ENCODE measurements at regions not wholly inside any gene's neighbourhood (a gene's known extent, or its start where the extent isn't known, plus 50 kb on each side); places are given as distances from the start of the nearest gene placed in this dataset.

DNA sequence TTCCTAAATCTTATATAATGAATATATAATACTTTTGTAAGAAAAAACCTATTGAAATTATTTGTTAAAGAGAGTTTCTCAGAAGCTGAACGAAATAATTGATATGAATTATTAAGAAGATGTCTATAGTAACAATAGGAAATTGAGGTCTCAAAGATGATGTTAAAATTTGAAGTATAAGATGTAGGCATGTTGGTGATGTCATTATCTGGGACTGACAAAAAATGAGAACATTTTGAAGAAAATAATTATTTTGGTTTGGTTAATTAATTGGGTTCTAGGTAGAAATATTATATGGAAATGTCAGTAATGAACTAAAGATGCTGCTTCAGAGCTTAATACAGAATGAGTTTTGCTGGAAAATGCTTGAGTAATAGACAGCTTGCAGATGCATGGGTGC is 501.4 kb upstream of the ST8SIA4 start:
- no peaks in the 10 kb centered on the region for H3K4me1 ChIP-seq (replicated peaks in 1 of 2; ENCODE audit: control insufficient read depth in 2 of 2, insufficient read depth in 2 of 2, low read length in 2 of 2)
- 0% methylated on average over 1 of the region's 1 CpG for WGBS (ENCODE audit: insufficient coverage, low coverage, missing lambda C conversion rate)
- no peaks in the 10 kb centered on the region for H3K9me3 ChIP-seq (replicated peaks; ENCODE audit: control insufficient read depth, insufficient read depth, low read depth, low read length)
- FAIRE-seq (no peak), ATAC-seq (no peak), DNase-seq (ENCODE audit: extremely low read depth in 1 of 4, low spot score in 3 of 4) (no peak)
- H3K27me3 ChIP-seq (ENCODE audit: control insufficient read depth in 2 of 2, insufficient read depth in 2 of 2, low read length in 2 of 2) = no peaks in the 10 kb centered on the region
- no peak overlapping the region for H3K4me3 ChIP-seq
- no peak overlapping the region for H3K9ac ChIP-seq (ENCODE audit: insufficient read depth in 1 of 2, low read depth in 2 of 2, low read length in 2 of 2)
- no peaks in the 10 kb centered on the region for H3K36me3 ChIP-seq (ENCODE audit: control insufficient read depth, insufficient read depth, low read length)
- CTCF ChIA-PET (ENCODE audit: low intra/inter-chr PET ratio) = interaction anchor here (0.6 kb wide), 1 partner anchor 9 kb away, joined by 3 read pairs; no protein-coding TSS in a partner anchor
- no peak overlapping the region for H3K27ac ChIP-seq (ENCODE audit: extremely low read depth, low read depth, low read length)
- intact Hi-C loops (cut with micrococcal nuclease) (no loop called here), in situ Hi-C loops (cut with MboI) (no loop called here)
- no peaks in the 10 kb centered on the region for H3K9me1 ChIP-seq (ENCODE audit: control insufficient read depth, insufficient read depth, low read length)
- H4K20me1 ChIP-seq (replicated peaks; ENCODE audit: control insufficient read depth, insufficient read depth, low read length) = no peaks in the 10 kb centered on the region
- no TSS peak for BruUV-seq (replicated peaks)
- POLR2A ChIA-PET = no interaction called here
- H3K79me2 ChIP-seq (ENCODE audit: control insufficient read depth, insufficient read depth, low read length) = no peaks in the 10 kb centered on the region
- TF ChIP-seq ZNF316 (IDR thresholded peaks at IDR 0.05) (no peak), MCM2 (IDR thresholded peaks at IDR 0.05; ENCODE audit: low read depth) (no peak), UBTF (IDR thresholded peaks at IDR 0.05; ENCODE audit: borderline replicate concordance in 1 of 2, low read depth in 2 of 2, low read length in 2 of 2) (no peak), RHOXF2B (CRISPR knock-in tag; conservative IDR thresholded peaks at IDR 0.05) (no peak), CREM (IDR thresholded peaks at IDR 0.05; ENCODE audit: low read depth) (no peak), ARID3B (CRISPR knock-in tag; IDR thresholded peaks at IDR 0.05; ENCODE audit: borderline replicate concordance) (no peak), XRCC4 (IDR thresholded peaks at IDR 0.05; ENCODE audit: extremely low read depth, insufficient read depth, insufficient read length) (no peak), PHF8 (IDR thresholded peaks at IDR 0.05; ENCODE audit: borderline replicate concordance, low read length) (no peak), ZSCAN32 (CRISPR knock-in tag; IDR thresholded peaks at IDR 0.05) (no peak), NR2F6 (CRISPR knock-in tag; IDR thresholded peaks at IDR 0.05) (no peak), SPI1 (IDR thresholded peaks at IDR 0.05; ENCODE audit: borderline replicate concordance, low read depth, low read length) (no peak), RBM39 (optimal IDR thresholded peaks at IDR 0.05; ENCODE audit: low read depth, low read length) (no peak), ZNF707 (CRISPR knock-in tag; conservative IDR thresholded peaks at IDR 0.05) (no peak), EP300 (IDR thresholded peaks at IDR 0.05; ENCODE audit: low read length) (no peak), GTF2A2 (tag; IDR thresholded peaks at IDR 0.05) (no peak)
- TF ChIP-seq, protein P1, sequence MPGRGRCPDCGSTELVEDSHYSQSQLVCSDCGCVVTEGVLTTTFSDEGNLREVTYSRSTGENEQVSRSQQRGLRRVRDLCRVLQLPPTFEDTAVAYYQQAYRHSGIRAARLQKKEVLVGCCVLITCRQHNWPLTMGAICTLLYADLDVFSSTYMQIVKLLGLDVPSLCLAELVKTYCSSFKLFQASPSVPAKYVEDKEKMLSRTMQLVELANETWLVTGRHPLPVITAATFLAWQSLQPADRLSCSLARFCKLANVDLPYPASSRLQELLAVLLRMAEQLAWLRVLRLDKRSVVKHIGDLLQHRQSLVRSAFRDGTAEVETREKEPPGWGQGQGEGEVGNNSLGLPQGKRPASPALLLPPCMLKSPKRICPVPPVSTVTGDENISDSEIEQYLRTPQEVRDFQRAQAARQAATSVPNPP (IDR thresholded peaks at IDR 0.05; ENCODE audit: borderline replicate concordance, insufficient read depth, insufficient read length) = no peak
- TF ChIP-seq, protein P2, sequence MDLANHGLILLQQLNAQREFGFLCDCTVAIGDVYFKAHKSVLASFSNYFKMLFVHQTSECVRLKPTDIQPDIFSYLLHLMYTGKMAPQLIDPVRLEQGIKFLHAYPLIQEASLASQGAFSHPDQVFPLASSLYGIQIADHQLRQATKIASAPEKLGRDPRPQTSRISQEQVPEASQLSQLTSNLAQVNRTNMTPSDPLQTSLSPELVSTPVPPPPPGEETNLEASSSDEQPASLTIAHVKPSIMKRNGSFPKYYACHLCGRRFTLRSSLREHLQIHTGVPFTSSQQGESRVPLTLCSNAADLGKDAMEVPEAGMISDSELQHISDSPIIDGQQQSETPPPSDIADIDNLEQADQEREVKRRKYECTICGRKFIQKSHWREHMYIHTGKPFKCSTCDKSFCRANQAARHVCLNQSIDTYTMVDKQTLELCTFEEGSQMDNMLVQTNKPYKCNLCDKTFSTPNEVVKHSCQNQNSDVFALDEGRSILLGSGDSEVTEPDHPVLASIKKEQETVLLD (IDR thresholded peaks at IDR 0.05) = no peak
- no peak overlapping the region for H2AFZ ChIP-seq (ENCODE audit: low read depth, low read length)
- H3K4me2 ChIP-seq (ENCODE audit: insufficient read depth, low read length) = no peak overlapping the region

All from K562 (cell line).